Neutrophil (primary cell): ENCODE measurements at regions not wholly inside any gene's neighbourhood (a gene's known extent, or its start where the extent isn't known, plus 50 kb on each side); places are given as distances from the start of the nearest gene placed in this dataset.
A peak's percentile ranks its signal among the peaks of the same experiment; 100 is the strongest.

Experiments used
- H3K27ac ChIP-seq: fragments of 200-600 bp; sonication (generic); 2 replicates; pipeline ENCODE4 v1.5.1; 2016; ENCODE audit warnings: mild to moderate bottlenecking, moderate library complexity
- H3K27me3 ChIP-seq: fragments of 200-600 bp; sonication (generic); 2 replicates; pipeline ENCODE4 v1.6.0; 2016; ENCODE audit warnings: mild to moderate bottlenecking
- H3K36me3 ChIP-seq: fragments of 200-600 bp; sonication (generic); 2 replicates; pipeline ENCODE4 v1.5.1; 2017
- H3K4me1 ChIP-seq, 2 experiments: fragments of 200-600 bp in 1 of 2; sonication (generic) in 1 of 2; 1 replicate in 1 of 2; 2 replicates in 1 of 2; pipeline versions ENCODE4 v1.5.1 to v1.6.1; 2013 to 2016; ENCODE audit warnings: low read depth in 1 of 2, low read length in 1 of 2, mild to moderate bottlenecking in 1 of 2, moderate library complexity in 1 of 2; ENCODE audit not compliant: control insufficient read depth in 1 of 2, insufficient read depth in 1 of 2
- H3K4me3 ChIP-seq, 2 experiments: fragments of 200-600 bp in 1 of 2; sonication (generic) in 1 of 2; 1 replicate in 1 of 2; 2 replicates in 1 of 2; pipeline ENCODE4 v1.5.1; 2013 to 2016; ENCODE audit warnings: low read depth in 1 of 2, low read length in 1 of 2, mild to moderate bottlenecking in 1 of 2, moderate library complexity in 1 of 2
- H3K9me3 ChIP-seq: fragments of 200-600 bp; sonication (generic); 2 replicates; pipeline ENCODE4 v1.5.1; 2016
- CTCF ChIP-seq: fragments of 200-600 bp; sonication (generic); IDR thresholded peaks from 2 replicates; pipeline ENCODE4 v1.5.1; 2016; ENCODE audit warnings: antibody characterized with exemption

- Histone ChIP-seq H3K27me3 (no peaks in the 10 kb centered on the region), H3K9me3 (no peaks in the 10 kb centered on the region), H3K4me3 (no peak overlapping the region), H3K27ac (no peak overlapping the region), H3K4me1 (no peaks in the 10 kb centered on the region), H3K36me3 (no peaks in the 10 kb centered on the region)
- peak; percentile 33 for TF ChIP-seq CTCF
These were observed 221.3 kb downstream of the MRPL39 start for GRCh38 chr21:25385911-25386474.

DNA sequence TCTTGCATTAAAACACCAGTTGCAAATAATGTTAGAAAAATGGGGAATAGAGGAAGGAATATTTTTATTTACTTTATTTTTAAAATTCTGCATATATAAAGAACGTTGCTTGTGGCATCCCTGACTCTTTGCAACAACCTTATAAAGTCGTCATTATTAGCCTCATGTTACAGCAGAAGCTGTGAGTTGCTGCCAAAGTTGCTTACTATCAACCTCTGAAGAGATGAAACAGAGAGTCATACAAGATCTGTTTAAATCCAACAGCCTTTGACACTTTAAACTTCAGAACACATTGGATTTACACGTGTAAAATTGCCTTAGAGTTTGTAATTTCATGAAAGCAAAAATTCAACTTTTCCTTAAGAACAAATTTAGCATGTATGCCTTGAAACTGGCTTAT lies 221.9 kb downstream of the MRPL39 start:
- Histone ChIP-seq H3K36me3 (no peaks in the 10 kb centered on the region), H3K27ac (no peak overlapping the region), H3K27me3 (no peaks in the 10 kb centered on the region), H3K4me3 (no peak overlapping the region), H3K4me1 (no peaks in the 10 kb centered on the region), H3K9me3 (no peaks in the 10 kb centered on the region)
- no peak for TF ChIP-seq CTCF

GRCh38 chr21:25384782-25385181 lies 222.5 kb downstream of the MRPL39 start:
- Histone ChIP-seq H3K4me3 (no peak overlapping the region), H3K4me1 (no peaks in the 10 kb centered on the region), H3K27me3 (no peaks in the 10 kb centered on the region), H3K27ac (no peak overlapping the region), H3K36me3 (no peaks in the 10 kb centered on the region), H3K9me3 (no peaks in the 10 kb centered on the region)
- TF ChIP-seq CTCF = no peak

- no peak overlapping the region for H3K27ac ChIP-seq
- H3K4me1 ChIP-seq = no peaks in the 10 kb centered on the region
- H3K36me3 ChIP-seq = no peaks in the 10 kb centered on the region
- TF ChIP-seq CTCF = no peak
- no peaks in the 10 kb centered on the region for H3K27me3 ChIP-seq
- H3K9me3 ChIP-seq = no peaks in the 10 kb centered on the region
- H3K4me3 ChIP-seq = no peak overlapping the region
These were observed 223.7 kb downstream of the MRPL39 start for GRCh38 chr21:25383545-25383944.

GRCh38 chr21:25381936-25382452 lies 225.3 kb downstream of the MRPL39 start:
- Histone ChIP-seq H3K27ac (no peak overlapping the region), H3K4me3 (no peak overlapping the region), H3K9me3 (no peaks in the 10 kb centered on the region), H3K36me3 (no peaks in the 10 kb centered on the region), H3K27me3 (no peaks in the 10 kb centered on the region), H3K4me1 (no peaks in the 10 kb centered on the region)
- no peak for TF ChIP-seq CTCF
